WTC11 (cell line): ENCODE measurements at regions not wholly inside any gene's neighbourhood (a gene's known extent, or its start where the extent isn't known, plus 50 kb on each side); places are given as distances from the start of the nearest gene placed in this dataset.
A peak's percentile ranks its signal among the peaks of the same experiment; 100 is the strongest.

ENCODE experiments used
- ATAC-seq: fragments of 200-7000 bp; cut with Tn5 transposase; 2 replicates; pipeline ENCODE4 v1.10.0; 2021; ENCODE audit warnings: mild to moderate bottlenecking, moderate library complexity
- CTCF ChIA-PET: fragments of 300-600 bp; sonication (Branson Sonifier 250); formaldehyde crosslinking; loops from one replicate; lab custom pipeline; 2021; ENCODE audit warnings: antibody characterized with exemption; lab: Charles Lee
- POLR2A ChIA-PET: fragments of 350-600 bp; sonication (Branson Sonifier 250); formaldehyde crosslinking; loops from one replicate; lab custom pipeline; 2021; ENCODE audit warnings: antibody characterized with exemption; lab: Charles Lee
- DNase-seq: peaks from one replicate; pipeline ENCODE4 v3.0.0; 2021; ENCODE audit warnings: low spot score
- H3K27ac Mint-ChIP-seq: 2 replicates; pipeline ENCODE4 v1.8.0; 2021; ENCODE audit warnings: mixed read lengths
- H3K27me3 Mint-ChIP-seq: 2 replicates; pipeline ENCODE4 v1.8.0; 2021; ENCODE audit warnings: low read depth, mild to moderate bottlenecking, moderate library complexity, mixed read lengths
- H3K36me3 Mint-ChIP-seq: 2 replicates; pipeline ENCODE4 v1.8.0; 2021; ENCODE audit warnings: mixed read lengths
- H3K4me1 Mint-ChIP-seq: 2 replicates; pipeline ENCODE4 v1.8.0; 2022; ENCODE audit warnings: mixed read lengths
- H3K4me3 Mint-ChIP-seq: 2 replicates; pipeline ENCODE4 v1.8.0; 2021; ENCODE audit warnings: mild to moderate bottlenecking, moderate library complexity, mixed read lengths
- H3K9me3 Mint-ChIP-seq: 2 replicates; pipeline ENCODE4 v1.8.0; 2021; ENCODE audit warnings: mixed read lengths
- AR ChIP-seq: fragments of 250-450 bp; sonication (Bioruptor Pico); IDR thresholded peaks from 2 replicates; pipeline ENCODE4 v1.9.0; 2021; ENCODE audit warnings: mild to moderate bottlenecking
- ARID4B ChIP-seq: sonication (generic); formaldehyde crosslinking; IDR thresholded peaks from 2 replicates; pipeline ENCODE4 v1.8.0; 2023; ENCODE audit warnings: missing genetic modification reagents, mild to moderate bottlenecking, borderline replicate concordance
- CREB1 ChIP-seq: sonication (generic); formaldehyde crosslinking; IDR thresholded peaks from 2 replicates; pipeline ENCODE4 v1.8.0; 2023; ENCODE audit warnings: mild to moderate bottlenecking, missing genetic modification reagents
- CREM ChIP-seq: sonication (generic); formaldehyde crosslinking; IDR thresholded peaks from 2 replicates; pipeline ENCODE4 v1.8.1; 2022; ENCODE audit warnings: mild to moderate bottlenecking, missing genetic modification reagents, moderate library complexity
- CTCF ChIP-seq: fragments of 200-600 bp; IDR thresholded peaks from 2 replicates; pipeline ENCODE4 v1.8.0; 2022; ENCODE audit warnings: antibody characterized with exemption
- E2F1 ChIP-seq: sonication (generic); formaldehyde crosslinking; IDR thresholded peaks from 2 replicates; pipeline ENCODE4 v1.8.0; 2022; ENCODE audit warnings: mild to moderate bottlenecking, missing genetic modification reagents
- FOXP4 ChIP-seq: sonication (generic); formaldehyde crosslinking; IDR thresholded peaks from 2 replicates; pipeline ENCODE4 v1.8.0; 2022; ENCODE audit warnings: mild to moderate bottlenecking, missing genetic modification reagents
- GABPB1 ChIP-seq: sonication (generic); formaldehyde crosslinking; IDR thresholded peaks from 2 replicates; pipeline ENCODE4 v1.8.1; 2023; ENCODE audit warnings: mild to moderate bottlenecking, missing genetic modification reagents
- HMGA2 ChIP-seq: fragments of 250-450 bp; sonication (Bioruptor Pico); IDR thresholded peaks from 2 replicates; pipeline ENCODE4 v1.4.0; 2021; ENCODE audit warnings: mild to moderate bottlenecking, moderate library complexity
- IRF2 ChIP-seq: sonication (generic); formaldehyde crosslinking; IDR thresholded peaks from 2 replicates; pipeline ENCODE4 v1.8.0; 2022; ENCODE audit warnings: low read depth, missing genetic modification reagents, borderline replicate concordance
- PRRX2 ChIP-seq: fragments of 250-450 bp; sonication (Bioruptor Pico); IDR thresholded peaks from 2 replicates; pipeline ENCODE4 v1.8.0; 2021; ENCODE audit warnings: mild to moderate bottlenecking
- STAT6 ChIP-seq: sonication (generic); formaldehyde crosslinking; conservative IDR thresholded peaks from 2 replicates; pipeline ENCODE4 v1.8.1; 2023; ENCODE audit warnings: mild to moderate bottlenecking, low read depth, missing genetic modification reagents, moderate library complexity
- TEAD1 ChIP-seq: sonication (generic); formaldehyde crosslinking; IDR thresholded peaks from 2 replicates; pipeline ENCODE4 v1.8.0; 2022; ENCODE audit warnings: mild to moderate bottlenecking, missing genetic modification reagents
- TEAD4 ChIP-seq: sonication (generic); formaldehyde crosslinking; IDR thresholded peaks from 2 replicates; pipeline ENCODE4 v1.8.0; 2022; ENCODE audit warnings: mild to moderate bottlenecking, missing genetic modification reagents
- TP53 ChIP-seq: sonication (generic); formaldehyde crosslinking; IDR thresholded peaks from 2 replicates; pipeline ENCODE4 v1.8.1; 2023; ENCODE audit warnings: mild to moderate bottlenecking, missing genetic modification reagents
- USF2 ChIP-seq: sonication (generic); formaldehyde crosslinking; IDR thresholded peaks from 2 replicates; pipeline ENCODE4 v1.8.1; 2023; ENCODE audit warnings: mild to moderate bottlenecking, missing genetic modification reagents, moderate library complexity
- ZSCAN18 ChIP-seq: fragments of 250-450 bp; sonication (Bioruptor Pico); IDR thresholded peaks from 2 replicates; pipeline ENCODE4 v2.1.2; 2022; ENCODE audit warnings: mild to moderate bottlenecking, moderate library complexity

- TF ChIP-seq ZSCAN18: no peak
- no peak for TF ChIP-seq PRRX2
- TF ChIP-seq E2F1 (CRISPR knock-in tag): no peak
- no peak for TF ChIP-seq FOXP4 (CRISPR knock-in tag)
- no peak for TF ChIP-seq IRF2 (CRISPR knock-in tag)
- no peak for TF ChIP-seq CREB1
- TF ChIP-seq CREM (CRISPR knock-in tag): no peak
- no peak for TF ChIP-seq USF2 (CRISPR knock-in tag)
- no peak for TF ChIP-seq TP53
These were observed 541.4 kb downstream of the CSNK1G3 start (continued) for GRCh38 chr5:124053340-124053739.

- H3K27me3 Mint-ChIP-seq: no peaks in the 10 kb centered on the region
- H3K27ac Mint-ChIP-seq: no peak overlapping the region
- ATAC-seq (peak; percentile 43), DNase-seq (no peak)
- ChIA-PET POLR2A (no interaction called here), CTCF (interaction anchor here (0.6 kb wide), 1 partner anchor 31 kb away, joined by 3 read pairs; no protein-coding TSS in a partner anchor)
- H3K4me3 Mint-ChIP-seq: no peak overlapping the region
- TF ChIP-seq STAT6 (CRISPR knock-in tag) (no peak), ARID4B (CRISPR knock-in tag) (no peak), GABPB1 (CRISPR knock-in tag) (no peak), TEAD4 (CRISPR knock-in tag) (no peak), IRF2 (CRISPR knock-in tag) (no peak), TEAD1 (CRISPR knock-in tag) (no peak), AR (CRISPR knock-in tag) (no peak), CTCF (no peak), HMGA2 (CRISPR knock-in tag) (no peak)
- H3K4me1 Mint-ChIP-seq: no peaks in the 10 kb centered on the region
- H3K36me3 Mint-ChIP-seq: no peaks in the 10 kb centered on the region
- H3K9me3 Mint-ChIP-seq: no peaks in the 10 kb centered on the region
These were observed 540.2 kb downstream of the CSNK1G3 start for GRCh38 chr5:124052201-124052600.
